ENCODE measurements at regions not wholly inside any gene's neighbourhood (a gene's known extent, or its start where the extent isn't known, plus 50 kb on each side); places are given as distances from the start of the nearest gene placed in this dataset.

- TF ChIP-seq CTCF (IDR thresholded peaks at IDR 0.05; ENCODE audit: borderline replicate concordance, extremely low read depth, insufficient read depth) = no peak
- DNase-seq = no peak
- intact Hi-C loops (cut with DNase I) = no loop called here
- Histone ChIP-seq H3K27ac (ENCODE audit: low read depth in 2 of 2, low read length in 2 of 2) (no peak overlapping the region), H3K27me3 (ENCODE audit: control insufficient read depth, insufficient read depth, low read length) (no peaks in the 10 kb centered on the region), H3K36me3 (ENCODE audit: control insufficient read depth in 2 of 3, insufficient read depth in 3 of 3, low read length in 3 of 3) (no peaks in the 10 kb centered on the region), H3K9ac (ENCODE audit: low read length in 3 of 3) (no peak overlapping the region), H3K4me3 (ENCODE audit: low read length in 3 of 3) (no peak overlapping the region), H3K4me1 (ENCODE audit: control insufficient read depth in 2 of 3, insufficient read depth in 2 of 3, low read depth in 1 of 3, low read length in 3 of 3) (no peaks in the 10 kb centered on the region), H3K9me3 (ENCODE audit: control insufficient read depth in 2 of 3, insufficient read depth in 1 of 3, low read length in 3 of 3) (no peaks in the 10 kb centered on the region)
- FAIRE-seq = no peak
These were observed 427.8 kb downstream of the DNAJB9 start for GRCh38 chr7:108997480-108997879.

GRCh38 chr7:109003742-109004141 is 434.1 kb downstream of the DNAJB9 start:
- no peak overlapping the region for H3K9ac ChIP-seq (ENCODE audit: low read length in 3 of 3)
- DNase-seq = no peak
- no peaks in the 10 kb centered on the region for H3K36me3 ChIP-seq (ENCODE audit: control insufficient read depth in 2 of 3, insufficient read depth in 3 of 3, low read length in 3 of 3)
- TF ChIP-seq CTCF (IDR thresholded peaks at IDR 0.05; ENCODE audit: borderline replicate concordance, extremely low read depth, insufficient read depth) = no peak
- no peaks in the 10 kb centered on the region for H3K27me3 ChIP-seq (ENCODE audit: control insufficient read depth, insufficient read depth, low read length)
- H3K27ac ChIP-seq (ENCODE audit: low read depth in 2 of 2, low read length in 2 of 2) = no peak overlapping the region
- FAIRE-seq = no peak
- H3K4me3 ChIP-seq (ENCODE audit: low read length in 3 of 3) = no peak overlapping the region
- no peaks in the 10 kb centered on the region for H3K4me1 ChIP-seq (ENCODE audit: control insufficient read depth in 2 of 3, insufficient read depth in 2 of 3, low read depth in 1 of 3, low read length in 3 of 3)
- intact Hi-C loops (cut with DNase I) = no loop called here
- H3K9me3 ChIP-seq (ENCODE audit: control insufficient read depth in 2 of 3, insufficient read depth in 1 of 3, low read length in 3 of 3) = no peaks in the 10 kb centered on the region

GRCh38 chr7:109009636-109010035 is 440.0 kb downstream of the DNAJB9 start:
- Histone ChIP-seq H3K27ac (ENCODE audit: low read depth in 2 of 2, low read length in 2 of 2) (no peak overlapping the region), H3K9me3 (ENCODE audit: control insufficient read depth in 2 of 3, insufficient read depth in 1 of 3, low read length in 3 of 3) (no peaks in the 10 kb centered on the region), H3K9ac (ENCODE audit: low read length in 3 of 3) (no peak overlapping the region), H3K4me3 (ENCODE audit: low read length in 3 of 3) (no peak overlapping the region), H3K36me3 (ENCODE audit: control insufficient read depth in 2 of 3, insufficient read depth in 3 of 3, low read length in 3 of 3) (no peaks in the 10 kb centered on the region), H3K4me1 (ENCODE audit: control insufficient read depth in 2 of 3, insufficient read depth in 2 of 3, low read depth in 1 of 3, low read length in 3 of 3) (no peaks in the 10 kb centered on the region), H3K27me3 (ENCODE audit: control insufficient read depth, insufficient read depth, low read length) (no peaks in the 10 kb centered on the region)
- TF ChIP-seq CTCF (IDR thresholded peaks at IDR 0.05; ENCODE audit: borderline replicate concordance, extremely low read depth, insufficient read depth) = no peak
- FAIRE-seq = no peak
- no peak for DNase-seq
- intact Hi-C loops (cut with DNase I) = no loop called here

- intact Hi-C loops (cut with DNase I) = no loop called here
- Histone ChIP-seq H3K27ac (ENCODE audit: low read depth in 2 of 2, low read length in 2 of 2) (no peak overlapping the region), H3K4me3 (ENCODE audit: low read length in 3 of 3) (no peak overlapping the region), H3K27me3 (ENCODE audit: control insufficient read depth, insufficient read depth, low read length) (no peaks in the 10 kb centered on the region), H3K4me1 (ENCODE audit: control insufficient read depth in 2 of 3, insufficient read depth in 2 of 3, low read depth in 1 of 3, low read length in 3 of 3) (no peaks in the 10 kb centered on the region), H3K36me3 (ENCODE audit: control insufficient read depth in 2 of 3, insufficient read depth in 3 of 3, low read length in 3 of 3) (no peaks in the 10 kb centered on the region), H3K9me3 (ENCODE audit: control insufficient read depth in 2 of 3, insufficient read depth in 1 of 3, low read length in 3 of 3) (no peaks in the 10 kb centered on the region), H3K9ac (ENCODE audit: low read length in 3 of 3) (no peak overlapping the region)
- no peak for TF ChIP-seq CTCF (IDR thresholded peaks at IDR 0.05; ENCODE audit: borderline replicate concordance, extremely low read depth, insufficient read depth)
- DNase-seq = no peak
- FAIRE-seq = no peak
These were observed 450.6 kb downstream of the DNAJB9 start for GRCh38 chr7:109020251-109020650.
